ENCODE measurements at regions not wholly inside any gene's neighbourhood (a gene's known extent, or its start where the extent isn't known, plus 50 kb on each side); places are given as distances from the start of the nearest gene placed in this dataset.

DNA sequence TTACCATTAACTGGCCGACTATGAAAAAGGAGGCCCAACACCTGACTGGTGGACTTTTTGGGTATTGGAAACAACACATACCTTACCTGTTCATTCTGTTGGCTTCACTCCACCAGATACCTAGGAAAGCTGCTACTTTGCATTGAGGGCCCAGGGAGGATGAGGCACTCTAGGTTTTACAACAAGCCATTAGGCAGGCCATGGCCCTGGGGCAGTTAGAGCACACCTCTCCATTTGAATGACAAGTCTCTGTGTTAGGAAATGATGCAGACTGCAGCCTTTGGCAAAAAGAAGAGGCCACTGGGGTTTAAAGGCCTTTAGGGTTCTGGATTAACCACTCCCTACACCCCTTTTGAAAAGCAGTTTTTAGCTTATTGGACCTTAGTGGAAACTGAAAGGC is 144.3 kb downstream of the OR2B2 start:
- H3K4me1 Mint-ChIP-seq (ENCODE audit: low read depth): peaks cover 7% of the 10 kb centered on the region
- no peak for DNase-seq
- intact Hi-C loops (cut with micrococcal nuclease): no loop called here
- ChIA-PET POLR2A (no interaction called here), CTCF (interaction anchor here (0.6 to 2.2 kb wide), 4 partner anchors 15 to 128 kb away, joined by 3 to 10 read pairs (median 5); no protein-coding TSS in a partner anchor)
- H3K27ac Mint-ChIP-seq: no peak overlapping the region
- peaks cover 6% of the 10 kb centered on the region for H3K27me3 Mint-ChIP-seq
- H3K9me3 Mint-ChIP-seq: no peaks in the 10 kb centered on the region
- no peak overlapping the region for H3K4me3 Mint-ChIP-seq
- H3K36me3 Mint-ChIP-seq: no peaks in the 10 kb centered on the region

DNA sequence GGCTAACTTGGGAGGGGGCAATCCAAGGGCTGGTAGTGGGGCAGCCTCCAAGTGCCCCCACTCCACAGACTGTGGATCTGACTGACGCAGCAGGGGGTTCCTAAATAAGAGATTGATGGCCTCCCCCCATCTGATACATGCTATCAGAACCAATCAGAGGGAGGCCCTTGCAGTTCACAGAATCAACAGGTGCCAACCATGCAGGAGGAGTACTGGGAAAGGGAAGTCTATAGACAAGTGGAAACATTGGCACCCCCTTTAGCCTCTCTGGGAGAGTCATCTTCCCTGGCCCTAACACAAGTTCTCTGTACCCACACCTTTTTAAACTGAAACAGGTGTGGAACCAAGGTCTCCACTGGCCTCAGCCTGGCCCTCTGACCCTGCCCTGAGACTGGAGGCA is 145.8 kb downstream of the OR2B2 start:
- ChIA-PET POLR2A (no interaction called here), CTCF (no interaction called here)
- no peak for DNase-seq
- Mint-ChIP-seq H3K36me3 (no peaks in the 10 kb centered on the region), H3K9me3 (no peaks in the 10 kb centered on the region), H3K27ac (no peak overlapping the region), H3K4me1 (ENCODE audit: low read depth) (peaks cover 2% of the 10 kb centered on the region), H3K27me3 (peaks cover 6% of the 10 kb centered on the region), H3K4me3 (no peak overlapping the region)
- intact Hi-C loops (cut with micrococcal nuclease): no loop called here

GRCh38 chr6:27765028-27765590 is 147.1 kb downstream of the OR2B2 start:
- POLR2A ChIA-PET: no interaction called here

GRCh38 chr6:27761391-27761790 is 150.8 kb downstream of the OR2B2 start:
- Mint-ChIP-seq H3K9me3 (no peaks in the 10 kb centered on the region), H3K4me1 (ENCODE audit: low read depth) (peaks cover 28% of the 10 kb centered on the region), H3K27me3 (no peaks in the 10 kb centered on the region), H3K27ac (no peak overlapping the region), H3K4me3 (no peak overlapping the region), H3K36me3 (peaks cover 2% of the 10 kb centered on the region)
- ChIA-PET POLR2A (no interaction called here), CTCF (interaction anchor here (1.5 to 3.8 kb wide), 3 partner anchors 9 to 584 kb away, joined by 3 to 29 read pairs (median 8); no protein-coding TSS in a partner anchor)
- intact Hi-C loops (cut with micrococcal nuclease): no loop called here
- DNase-seq: peak; percentile 34

More at GRCh38 chr6:27765028-27765590, 147.1 kb downstream of the OR2B2 start:
- H3K27ac Mint-ChIP-seq: no peak overlapping the region
- no peak for DNase-seq
- no peaks in the 10 kb centered on the region for H3K9me3 Mint-ChIP-seq
- H3K4me3 Mint-ChIP-seq: no peak overlapping the region
- H3K27me3 Mint-ChIP-seq: peaks cover 2% of the 10 kb centered on the region
- peaks cover 14% of the 10 kb centered on the region for H3K4me1 Mint-ChIP-seq (ENCODE audit: low read depth)
- H3K36me3 Mint-ChIP-seq: no peaks in the 10 kb centered on the region
- intact Hi-C loops (cut with micrococcal nuclease): no loop called here
- CTCF ChIA-PET: no interaction called here

DNA sequence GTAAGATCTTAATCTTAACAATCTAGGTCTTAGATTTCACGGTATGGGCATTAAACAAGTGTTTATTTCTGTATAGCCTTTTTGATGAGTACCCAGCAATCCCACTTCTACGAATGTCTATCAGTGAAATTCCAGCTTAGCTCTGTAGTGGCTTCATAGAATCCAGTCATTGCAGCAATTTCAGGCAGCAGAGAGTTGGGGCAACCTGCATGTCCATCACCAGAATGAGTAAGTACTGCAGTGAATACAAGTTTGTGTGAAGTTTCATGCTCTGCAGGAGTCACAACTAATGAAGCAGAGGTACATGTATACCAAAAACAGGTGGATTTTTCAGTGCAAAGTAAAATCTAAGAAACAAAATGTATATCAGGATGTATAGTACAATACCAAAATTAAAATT is 151.7 kb downstream of the OR2B2 start:
- Mint-ChIP-seq H3K9me3 (no peaks in the 10 kb centered on the region), H3K4me1 (ENCODE audit: low read depth) (peaks cover 28% of the 10 kb centered on the region), H3K36me3 (peaks cover 2% of the 10 kb centered on the region), H3K4me3 (no peak overlapping the region), H3K27me3 (no peaks in the 10 kb centered on the region), H3K27ac (no peak overlapping the region)
- ChIA-PET POLR2A (no interaction called here), CTCF (interaction anchor here (1.0 to 3.8 kb wide), 4 partner anchors 8 to 583 kb away, joined by 3 to 29 read pairs (median 6); no protein-coding TSS in a partner anchor)
- intact Hi-C loops (cut with micrococcal nuclease): no loop called here
- DNase-seq: no peak

DNA sequence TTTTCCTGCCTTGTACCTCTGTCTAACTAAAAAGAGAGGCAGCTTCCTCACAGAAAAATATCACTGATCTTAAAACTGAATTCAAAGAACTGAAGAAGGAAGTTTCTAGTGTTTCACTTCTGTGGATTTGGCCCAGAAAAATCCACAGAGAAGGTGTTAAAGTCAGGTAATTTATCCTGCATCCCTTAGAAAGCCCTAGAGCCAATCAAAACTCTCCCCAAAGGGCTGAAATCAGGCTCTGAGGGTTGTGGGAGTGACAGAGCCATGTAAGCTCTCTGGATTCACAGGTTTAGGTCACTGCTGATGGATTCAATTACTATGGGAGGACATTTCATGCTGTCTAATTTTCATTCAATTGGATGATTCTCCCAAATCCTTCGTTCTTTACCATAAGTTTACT is 152.3 kb downstream of the OR2B2 start:
- ChIA-PET POLR2A (no interaction called here), CTCF (interaction anchor here (0.7 to 3.8 kb wide), 6 partner anchors 8 to 241 kb away, joined by 3 to 29 read pairs (median 4); no protein-coding TSS in a partner anchor)
- intact Hi-C loops (cut with micrococcal nuclease): loop anchor here (10.0 kb wide), 1 partner anchor 1735 kb away; a partner anchor contains a TSS
- Mint-ChIP-seq H3K9me3 (no peaks in the 10 kb centered on the region), H3K27me3 (no peaks in the 10 kb centered on the region), H3K36me3 (peaks cover 2% of the 10 kb centered on the region), H3K4me3 (no peak overlapping the region), H3K27ac (no peak overlapping the region), H3K4me1 (ENCODE audit: low read depth) (peaks cover 29% of the 10 kb centered on the region)
- no peak for DNase-seq

GRCh38 chr6:27758491-27758890 is 153.7 kb downstream of the OR2B2 start:
- ChIA-PET CTCF (interaction anchor here (1.2 to 3.8 kb wide), 3 partner anchors 13 to 240 kb away, joined by 4 to 29 read pairs (median 5); no protein-coding TSS in a partner anchor), POLR2A (interaction anchor here (0.9 kb wide), 1 partner anchor 32 kb away, joined by 3 read pairs; no protein-coding TSS in a partner anchor)
- Mint-ChIP-seq H3K27ac (no peak overlapping the region), H3K4me1 (ENCODE audit: low read depth) (peaks cover 36% of the 10 kb centered on the region), H3K27me3 (no peaks in the 10 kb centered on the region), H3K36me3 (peaks cover 2% of the 10 kb centered on the region), H3K4me3 (peak overlapping the region; percentile 81), H3K9me3 (no peaks in the 10 kb centered on the region)
- DNase-seq: no peak
- intact Hi-C loops (cut with micrococcal nuclease): loop anchor here (10.0 kb wide), 1 partner anchor 1734 kb away; a partner anchor contains a TSS

DNA sequence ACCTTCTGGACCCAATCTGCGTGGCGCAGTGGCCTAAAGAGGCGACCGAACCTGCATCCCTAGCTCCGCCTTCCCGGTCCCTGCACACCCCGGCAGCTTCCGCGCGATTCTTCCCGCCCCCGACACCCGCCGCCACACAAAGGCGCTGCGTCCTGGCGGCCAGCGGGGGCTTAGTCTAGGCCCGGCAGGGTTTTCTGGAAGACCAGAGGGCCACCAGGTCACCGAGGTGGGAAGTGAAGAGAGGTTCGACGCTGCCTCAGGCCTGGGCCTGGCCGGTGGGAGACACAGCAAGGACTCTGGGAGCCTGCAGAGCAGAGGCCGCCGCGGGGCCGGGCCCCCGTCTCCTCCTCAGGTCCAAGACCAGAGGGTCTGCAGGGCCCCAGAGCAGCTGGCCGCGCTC is 154.9 kb downstream of the OR2B2 start:
- peak; percentile 70 for DNase-seq
- CTCF ChIA-PET: interaction anchor here (0.6 to 1.0 kb wide), 2 partner anchors 15 to 1259 kb away, joined by 3 to 6 read pairs; no protein-coding TSS in a partner anchor
- peak overlapping the region; percentile 58 for H3K27ac Mint-ChIP-seq
- intact Hi-C loops (cut with micrococcal nuclease): loop anchor here (10.0 kb wide), 1 partner anchor 1733 kb away; a partner anchor contains a TSS
- peaks cover 3% of the 10 kb centered on the region for H3K27me3 Mint-ChIP-seq
- H3K4me1 Mint-ChIP-seq (ENCODE audit: low read depth): peaks cover 40% of the 10 kb centered on the region
- POLR2A ChIA-PET: interaction anchor here (1.3 kb wide), 1 partner anchor 15 kb away, joined by 5 read pairs; no protein-coding TSS in a partner anchor
- peak overlapping the region; percentile 81 for H3K4me3 Mint-ChIP-seq
- peaks cover 3% of the 10 kb centered on the region for H3K36me3 Mint-ChIP-seq
- no peaks in the 10 kb centered on the region for H3K9me3 Mint-ChIP-seq

GRCh38 chr6:27755768-27756167 is 156.4 kb downstream of the OR2B2 start:
- DNase-seq: no peak
- no peak overlapping the region for H3K27ac Mint-ChIP-seq
- ChIA-PET CTCF (interaction anchor here (0.8 to 1.5 kb wide), 3 partner anchors 16 to 579 kb away, joined by 3 to 5 read pairs (median 3); no protein-coding TSS in a partner anchor), POLR2A (no interaction called here)
- H3K27me3 Mint-ChIP-seq: peaks cover 3% of the 10 kb centered on the region
- intact Hi-C loops (cut with micrococcal nuclease): loop anchor here (10.0 kb wide), 1 partner anchor 1731 kb away; a partner anchor contains a TSS
- H3K4me1 Mint-ChIP-seq (ENCODE audit: low read depth): peaks cover 40% of the 10 kb centered on the region
- H3K9me3 Mint-ChIP-seq: no peaks in the 10 kb centered on the region
- H3K36me3 Mint-ChIP-seq: peaks cover 3% of the 10 kb centered on the region
- no peak overlapping the region for H3K4me3 Mint-ChIP-seq

GRCh38 chr6:27754408-27754782 is 157.8 kb downstream of the OR2B2 start:
- no peak for DNase-seq
- Mint-ChIP-seq H3K4me1 (ENCODE audit: low read depth) (peaks cover 33% of the 10 kb centered on the region), H3K27ac (no peak overlapping the region), H3K9me3 (no peaks in the 10 kb centered on the region), H3K4me3 (peak overlapping the region; percentile 8), H3K36me3 (peaks cover 3% of the 10 kb centered on the region), H3K27me3 (peaks cover 3% of the 10 kb centered on the region)
- ChIA-PET CTCF (interaction anchor here (0.7 to 3.1 kb wide), 4 partner anchors 18 to 366 kb away, joined by 4 to 47 read pairs (median 10); no protein-coding TSS in a partner anchor), POLR2A (interaction anchor here (1.3 to 2.0 kb wide), 6 partner anchors 18 to 622 kb away, joined by 3 to 4 read pairs (median 4); a partner anchor contains a TSS)
- intact Hi-C loops (cut with micrococcal nuclease): loop anchor here (5.0 to 10.0 kb wide), 2 partner anchors 1202 to 1730 kb away; a partner anchor contains a TSS

DNA sequence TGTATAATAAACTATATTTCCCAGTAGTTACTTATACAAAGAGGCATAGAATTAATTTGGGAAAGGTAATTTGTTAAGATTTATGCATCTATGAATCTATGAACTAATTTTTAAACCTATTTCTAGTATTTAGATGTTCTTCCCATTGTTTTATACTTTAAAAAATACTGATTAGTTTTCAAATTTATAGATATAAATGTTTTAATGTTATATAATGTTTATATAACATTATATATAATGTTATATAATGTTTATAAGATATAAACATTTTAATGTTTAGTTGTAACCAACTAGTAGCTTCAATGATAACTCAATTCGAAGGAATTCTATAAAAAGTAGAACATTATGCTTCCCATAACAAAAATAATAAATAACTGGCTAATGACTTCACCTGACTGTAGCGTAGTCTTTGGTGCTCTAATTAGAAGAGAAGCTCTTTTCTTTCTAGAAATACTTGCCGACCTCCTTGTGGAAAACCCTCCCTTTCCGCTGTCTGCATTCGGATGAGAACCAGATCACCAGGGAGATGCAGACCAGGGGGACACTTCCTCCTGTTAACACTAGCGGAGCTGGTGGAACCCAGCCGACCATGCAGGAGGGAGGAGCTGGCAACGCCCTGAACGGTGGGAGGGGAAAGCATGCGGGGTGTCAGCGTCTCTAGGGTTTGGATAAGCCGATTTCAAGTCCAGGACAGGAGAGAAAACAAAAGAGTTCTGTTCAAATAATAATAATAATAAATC is 158.4 kb downstream of the OR2B2 start:
- Mint-ChIP-seq H3K4me1 (ENCODE audit: low read depth) (peaks cover 33% of the 10 kb centered on the region), H3K27me3 (peaks cover 3% of the 10 kb centered on the region), H3K9me3 (no peaks in the 10 kb centered on the region), H3K4me3 (peak overlapping the region; percentile 83), H3K36me3 (peaks cover 3% of the 10 kb centered on the region), H3K27ac (peak overlapping the region; percentile 69)
- peak; percentile 87 for DNase-seq
- CTCF ChIA-PET: interaction anchor here (0.7 to 3.1 kb wide), 7 partner anchors 19 to 458 kb away, joined by 3 to 47 read pairs (median 10); partner anchors contain the start of gene ZNF184
- POLR2A ChIA-PET: interaction anchor here (0.7 to 2.0 kb wide), 7 partner anchors 19 to 621 kb away, joined by 3 to 4 read pairs (median 3); a partner anchor contains a TSS
- intact Hi-C loops (cut with micrococcal nuclease): loop anchor here (1.0 to 10.0 kb wide), 13 partner anchors 15 to 1729 kb away; partner anchors contain the start of gene POM121L2

Measured in activated CD4-positive, alpha-beta memory T cell treated with anti-CD3 and anti-CD28 coated beads for 36 hours (primary cell).